HUES48 (cell line): ENCODE measurements at regions not wholly inside any gene's neighbourhood (a gene's known extent, or its start where the extent isn't known, plus 50 kb on each side); places are given as distances from the start of the nearest gene placed in this dataset.
"Not testable (repeated sequence)": the region's sequence is repeated elsewhere in the genome, so short reads cannot be mapped to it uniquely, and the experiment has no call there.

Source experiments
- H3K27ac ChIP-seq: one replicate; pipeline ENCODE4 v1.7.0; 2013; ENCODE audit warnings: low read depth, low read length, inconsistent platforms
- H3K27me3 ChIP-seq: 2 replicates; pipeline ENCODE4 v1.6.1; 2013; ENCODE audit warnings: mild to moderate bottlenecking, low read length; ENCODE audit not compliant: control insufficient read depth, insufficient read depth
- H3K36me3 ChIP-seq: 2 replicates; pipeline ENCODE4 v1.6.1; 2013; ENCODE audit warnings: low read length; ENCODE audit not compliant: control insufficient read depth, insufficient read depth
- H3K4me1 ChIP-seq: 2 replicates; pipeline ENCODE4 v1.6.1; 2013; ENCODE audit warnings: mild to moderate bottlenecking, low read length; ENCODE audit not compliant: control insufficient read depth, insufficient read depth
- H3K4me3 ChIP-seq: 2 replicates; pipeline ENCODE4 v1.5.1; 2013; ENCODE audit warnings: mild to moderate bottlenecking, low read depth, low read length
- H3K9ac ChIP-seq: 2 replicates; pipeline ENCODE4 v1.6.1; 2013; ENCODE audit warnings: mild to moderate bottlenecking, low read depth, low read length, moderate library complexity
- H3K9me3 ChIP-seq: 2 replicates; pipeline ENCODE4 v1.6.1; 2013; ENCODE audit warnings: low read length; ENCODE audit not compliant: control insufficient read depth, insufficient read depth

GRCh38 chr13:90321281-90321931, 1026.1 kb upstream of the MIR17HG start:
- Histone ChIP-seq H3K4me3 (no peak overlapping the region), H3K36me3 (no peaks in the 10 kb centered on the region), H3K27ac (no peak overlapping the region)

GRCh38 chr13:90329641-90330040, 1017.8 kb upstream of the MIR17HG start:
- Histone ChIP-seq H3K4me3 (no peak overlapping the region), H3K36me3 (no peaks in the 10 kb centered on the region), H3K4me1 (no peaks in the 10 kb centered on the region), H3K9me3 (no peaks in the 10 kb centered on the region), H3K9ac (no peak overlapping the region), H3K27ac (no peak overlapping the region), H3K27me3 (no peaks in the 10 kb centered on the region)

More at GRCh38 chr13:90321281-90321931, 1026.1 kb upstream of the MIR17HG start:
- Histone ChIP-seq H3K9me3 (no peaks in the 10 kb centered on the region), H3K4me1 (no peaks in the 10 kb centered on the region), H3K27me3 (no peaks in the 10 kb centered on the region), H3K9ac (no peak overlapping the region)

DNA sequence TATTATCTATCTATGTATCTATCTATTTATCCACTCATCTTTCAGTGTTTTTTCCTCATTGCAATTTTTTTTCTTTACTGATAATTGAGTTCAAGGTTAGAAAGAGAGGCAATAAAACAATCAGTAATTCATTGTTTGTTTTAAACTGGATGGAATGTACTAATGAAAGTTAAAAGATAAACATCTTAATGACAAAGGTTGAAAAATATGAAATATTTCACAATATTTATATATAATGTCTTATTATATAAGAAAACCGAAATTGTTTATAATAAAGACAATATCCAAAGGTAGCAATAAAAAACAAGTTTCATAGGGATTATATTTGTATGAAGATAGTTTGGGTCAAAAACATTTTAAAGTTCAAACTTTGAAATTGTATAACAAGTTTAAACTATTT, 1015.5 kb upstream of the MIR17HG start:
- no peaks in the 10 kb centered on the region for H3K9me3 ChIP-seq
- H3K36me3 ChIP-seq: no peaks in the 10 kb centered on the region
- no peaks in the 10 kb centered on the region for H3K27me3 ChIP-seq
- H3K4me1 ChIP-seq: no peaks in the 10 kb centered on the region
- H3K4me3 ChIP-seq: no peak overlapping the region
- H3K9ac ChIP-seq: no peak overlapping the region
- no peak overlapping the region for H3K27ac ChIP-seq

DNA sequence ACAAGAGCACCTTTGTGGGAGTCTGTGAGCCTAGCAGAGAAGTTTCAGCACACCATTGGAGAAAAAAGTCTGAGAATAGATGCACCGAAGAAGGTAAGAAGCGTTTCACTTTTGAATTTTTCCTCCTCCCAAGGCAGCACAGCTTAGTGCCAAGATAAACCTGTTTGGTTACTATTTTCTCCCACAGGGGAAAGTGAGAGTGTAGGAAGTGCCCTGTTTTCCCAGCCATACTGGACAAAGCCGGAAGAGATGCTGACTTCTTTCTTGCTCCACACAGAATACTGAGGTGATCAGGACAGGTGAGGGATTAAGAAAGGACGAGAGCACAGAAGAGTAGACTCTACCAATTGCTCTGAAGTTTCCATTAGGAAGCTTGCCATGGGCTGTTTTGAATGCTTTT, 1011.0 kb upstream of the MIR17HG start:
- H3K4me1 ChIP-seq: no peaks in the 10 kb centered on the region

DNA sequence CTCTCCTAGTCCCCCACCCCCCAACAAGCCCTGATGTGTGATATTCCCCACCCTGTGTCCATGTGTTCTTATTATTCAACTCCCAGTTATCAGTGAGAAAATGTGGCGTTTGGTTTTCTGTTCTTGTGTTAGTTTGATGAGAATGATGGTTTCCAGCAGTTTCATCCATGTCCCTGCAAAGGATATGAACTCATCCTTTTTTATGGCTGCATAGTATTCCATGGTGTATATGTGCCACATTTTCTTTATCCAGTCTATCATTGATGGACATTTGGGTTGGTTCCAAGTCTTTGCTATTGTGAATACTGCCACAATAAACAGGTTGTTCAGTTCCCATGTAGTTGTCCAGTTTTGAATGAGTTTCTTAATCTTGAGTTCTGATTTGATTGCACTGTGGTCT, 1006.1 kb upstream of the MIR17HG start:
- H3K9me3 ChIP-seq, H3K4me1 ChIP-seq: not testable (repeated sequence)

More for the DNA sequence above, 1011.0 kb upstream of the MIR17HG start:
- H3K9ac ChIP-seq: no peak overlapping the region
- H3K36me3 ChIP-seq: no peaks in the 10 kb centered on the region
- H3K4me3 ChIP-seq: no peak overlapping the region
- no peak overlapping the region for H3K27ac ChIP-seq
- H3K9me3 ChIP-seq: no peaks in the 10 kb centered on the region
- H3K27me3 ChIP-seq: no peaks in the 10 kb centered on the region

GRCh38 chr13:90348477-90349136, 998.9 kb upstream of the MIR17HG start:
- H3K9me3 ChIP-seq, H3K4me3 ChIP-seq, H3K27ac ChIP-seq, H3K27me3 ChIP-seq, H3K9ac ChIP-seq, H3K4me1 ChIP-seq, H3K36me3 ChIP-seq: not testable (repeated sequence)

More for the DNA sequence above, 1006.1 kb upstream of the MIR17HG start:
- H3K4me3 ChIP-seq, H3K27ac ChIP-seq, H3K27me3 ChIP-seq, H3K9ac ChIP-seq, H3K36me3 ChIP-seq: not testable (repeated sequence)

DNA sequence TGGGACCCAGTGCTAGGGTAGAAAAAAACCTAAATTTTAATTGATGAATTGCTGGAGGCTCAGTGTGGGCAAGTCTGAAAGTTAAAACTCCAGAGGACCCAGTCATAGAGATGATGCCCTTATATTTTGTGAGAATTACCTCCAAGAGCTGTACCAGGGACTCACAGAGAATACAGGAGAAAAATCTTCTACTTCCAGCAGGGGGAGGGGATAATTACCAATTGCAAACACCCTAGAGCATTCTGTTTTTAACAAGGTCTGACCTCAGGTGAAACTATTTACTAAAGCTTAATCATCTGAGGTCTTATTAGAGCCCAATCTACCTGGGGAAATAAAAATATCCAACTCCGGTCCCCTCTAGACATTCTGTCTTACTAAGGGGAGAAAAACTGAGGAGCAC, 994.7 kb upstream of the MIR17HG start:
- Histone ChIP-seq H3K36me3 (no peaks in the 10 kb centered on the region), H3K27ac (no peak overlapping the region), H3K4me1 (peaks cover 5% of the 10 kb centered on the region; the same call in 1 of the 2 replicates), H3K4me3 (no peak overlapping the region), H3K9ac (no peak overlapping the region), H3K27me3 (no peaks in the 10 kb centered on the region), H3K9me3 (no peaks in the 10 kb centered on the region)

- Histone ChIP-seq H3K4me3 (no peak overlapping the region), H3K36me3 (no peaks in the 10 kb centered on the region), H3K9me3 (no peaks in the 10 kb centered on the region), H3K4me1 (peaks cover 5% of the 10 kb centered on the region; the same call in 1 of the 2 replicates), H3K9ac (no peak overlapping the region), H3K27ac (no peak overlapping the region), H3K27me3 (no peaks in the 10 kb centered on the region)
Measured at GRCh38 chr13:90355162-90355751, 992.2 kb upstream of the MIR17HG start.

GRCh38 chr13:90360785-90361184, 986.7 kb upstream of the MIR17HG start:
- Histone ChIP-seq H3K36me3 (no peaks in the 10 kb centered on the region), H3K9me3 (no peaks in the 10 kb centered on the region), H3K4me3 (no peak overlapping the region), H3K9ac (no peak overlapping the region), H3K4me1 (no peaks in the 10 kb centered on the region), H3K27me3 (no peaks in the 10 kb centered on the region), H3K27ac (no peak overlapping the region)

GRCh38 chr13:90362707-90363106, 984.8 kb upstream of the MIR17HG start:
- no peak overlapping the region for H3K27ac ChIP-seq
- H3K27me3 ChIP-seq: no peaks in the 10 kb centered on the region
- no peak overlapping the region for H3K9ac ChIP-seq
- H3K4me1 ChIP-seq: no peaks in the 10 kb centered on the region
- no peak overlapping the region for H3K4me3 ChIP-seq
- no peaks in the 10 kb centered on the region for H3K9me3 ChIP-seq
- no peaks in the 10 kb centered on the region for H3K36me3 ChIP-seq

GRCh38 chr13:90365130-90365529, 982.4 kb upstream of the MIR17HG start:
- no peak overlapping the region for H3K4me3 ChIP-seq
- H3K4me1 ChIP-seq: no peaks in the 10 kb centered on the region
- H3K27me3 ChIP-seq: no peaks in the 10 kb centered on the region
- no peak overlapping the region for H3K9ac ChIP-seq
- no peaks in the 10 kb centered on the region for H3K36me3 ChIP-seq
- no peaks in the 10 kb centered on the region for H3K9me3 ChIP-seq
- no peak overlapping the region for H3K27ac ChIP-seq
